Midbrain (tissue), 1 donor: ENCODE measurements at regions not wholly inside any gene's neighbourhood (a gene's known extent, or its start where the extent isn't known, plus 50 kb on each side); places are given as distances from the start of the nearest gene placed in this dataset.
"Not testable (repeated sequence)": the region's sequence is repeated elsewhere in the genome, so short reads cannot be mapped to it uniquely, and the experiment has no call there.

Experiments
- DNase-seq: peaks from one replicate; lab custom pipeline; 2025; lab: John Stamatoyannopoulos, UW

DNA sequence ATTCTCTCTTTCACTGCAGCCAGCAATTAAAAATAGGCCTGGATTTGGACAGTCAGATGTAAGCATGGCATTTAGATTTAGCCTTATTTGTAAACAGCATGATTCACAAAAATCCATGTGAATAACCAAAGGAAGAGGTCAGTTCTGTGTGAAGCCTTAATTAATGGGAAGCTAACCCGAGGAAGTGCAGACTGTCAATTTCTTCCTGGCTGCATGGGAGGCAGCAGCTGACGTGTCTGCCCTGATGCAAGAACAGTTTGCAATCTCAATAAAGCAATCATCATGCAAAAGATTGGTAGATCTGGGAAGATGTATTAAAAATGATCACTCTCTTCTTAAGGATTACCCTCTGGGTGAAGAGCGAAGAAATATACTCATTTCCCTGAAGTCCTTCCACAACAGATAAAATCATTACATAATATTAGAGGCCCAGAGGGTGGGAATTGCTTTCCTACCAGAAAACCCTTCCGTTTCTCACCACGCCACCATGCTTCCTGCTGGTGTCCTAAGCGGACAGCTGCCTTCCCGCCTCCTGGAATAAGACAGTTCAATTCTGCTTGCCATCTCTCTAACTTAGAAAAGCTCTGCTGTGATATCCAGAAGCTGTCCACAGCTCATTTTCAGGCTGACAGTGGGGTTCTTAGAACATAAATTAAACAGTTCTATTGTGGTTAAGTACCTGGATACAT is 526.7 kb upstream of the NRP1 start:
- no peak for DNase-seq

GRCh38 chr10:33860552-33860951 is 526.1 kb upstream of the NRP1 start:
- DNase-seq, result no peak

DNA sequence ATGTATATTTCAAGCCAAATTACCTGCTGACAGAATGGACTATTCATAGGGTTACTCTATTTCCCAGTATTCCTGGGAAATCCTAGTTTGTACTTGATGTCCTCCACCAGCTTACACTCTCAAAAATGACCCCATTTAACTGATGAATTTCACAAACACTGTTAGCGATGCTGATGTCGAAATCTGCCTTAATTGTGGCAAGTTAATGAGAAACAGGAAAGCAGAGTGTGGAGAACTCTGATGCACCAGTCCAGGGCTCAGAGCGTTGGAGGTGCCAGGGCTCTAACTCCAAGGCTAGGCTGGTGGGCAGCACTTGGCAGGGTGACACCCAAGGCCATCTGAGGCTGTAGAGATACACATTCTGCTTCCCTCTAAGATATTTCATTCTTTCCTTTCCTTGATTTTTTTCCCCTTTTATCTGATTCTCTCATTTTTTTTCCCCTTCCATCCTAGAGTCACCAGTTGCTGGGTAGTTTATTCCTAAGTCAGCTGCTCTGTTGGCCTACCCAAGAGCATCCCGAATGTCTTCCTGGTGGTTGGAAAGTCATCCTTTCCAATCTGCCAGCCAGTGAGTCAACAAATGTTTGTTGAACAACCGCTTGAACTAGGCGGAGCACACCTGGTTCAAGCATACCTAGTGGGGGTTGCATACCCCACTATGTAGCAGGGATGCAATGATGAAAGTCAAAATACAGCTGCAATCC is 525.0 kb upstream of the NRP1 start:
- DNase-seq, result no peak

GRCh38 chr10:33858326-33858725 is 523.9 kb upstream of the NRP1 start:
- DNase-seq, result no peak

DNA sequence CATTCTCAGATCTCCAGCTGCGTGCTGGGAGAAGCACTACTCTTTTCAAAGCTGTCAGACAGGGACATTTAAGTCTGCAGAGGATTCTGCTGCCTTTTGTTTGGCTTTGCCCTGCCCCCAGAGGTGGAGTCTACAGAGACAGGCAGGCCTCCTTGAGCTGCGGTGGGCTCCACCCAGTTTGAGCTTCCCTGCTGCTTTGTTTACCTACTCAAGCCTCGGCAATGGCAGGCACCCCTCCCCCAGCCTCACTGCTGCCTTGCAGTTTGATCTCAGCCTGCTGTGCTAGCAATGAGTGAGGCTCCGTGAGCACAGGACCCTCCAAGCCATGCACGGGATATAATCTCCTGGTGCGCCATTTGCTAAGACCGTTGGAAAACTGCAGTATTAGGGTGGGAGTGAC is 518.8 kb upstream of the NRP1 start:
- not testable (repeated sequence) for DNase-seq

- no peak for DNase-seq
These were observed 508.9 kb upstream of the NRP1 start for GRCh38 chr10:33843379-33843778.

- no peak for DNase-seq
These were observed 507.2 kb upstream of the NRP1 start for GRCh38 chr10:33841678-33842077.

DNA sequence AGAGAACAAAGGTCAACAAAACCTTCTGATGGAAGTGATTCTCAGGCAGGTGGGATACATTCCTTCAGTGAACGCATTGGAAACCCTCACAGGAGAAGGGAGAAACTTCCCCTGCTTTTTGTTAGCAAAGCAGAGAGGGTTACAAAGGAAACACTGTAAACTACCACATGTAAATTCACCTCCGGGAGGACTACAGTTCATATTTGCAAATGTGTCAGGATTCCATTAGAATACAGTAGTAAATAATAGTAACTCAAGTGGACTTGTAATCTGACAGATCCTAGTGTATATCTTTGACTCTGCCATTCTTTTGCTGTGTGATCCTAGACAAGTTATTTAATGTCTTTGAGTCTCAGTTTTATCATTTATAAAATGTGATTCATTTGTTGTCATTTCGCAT is 504.3 kb upstream of the NRP1 start:
- no peak for DNase-seq

GRCh38 chr10:33837736-33838135 is 503.3 kb upstream of the NRP1 start:
- DNase-seq, result no peak

- DNase-seq, result no peak
These were observed 501.1 kb upstream of the NRP1 start for GRCh38 chr10:33835556-33835955.

- no peak for DNase-seq
These were observed 499.1 kb upstream of the NRP1 start for GRCh38 chr10:33833566-33833965.

DNA sequence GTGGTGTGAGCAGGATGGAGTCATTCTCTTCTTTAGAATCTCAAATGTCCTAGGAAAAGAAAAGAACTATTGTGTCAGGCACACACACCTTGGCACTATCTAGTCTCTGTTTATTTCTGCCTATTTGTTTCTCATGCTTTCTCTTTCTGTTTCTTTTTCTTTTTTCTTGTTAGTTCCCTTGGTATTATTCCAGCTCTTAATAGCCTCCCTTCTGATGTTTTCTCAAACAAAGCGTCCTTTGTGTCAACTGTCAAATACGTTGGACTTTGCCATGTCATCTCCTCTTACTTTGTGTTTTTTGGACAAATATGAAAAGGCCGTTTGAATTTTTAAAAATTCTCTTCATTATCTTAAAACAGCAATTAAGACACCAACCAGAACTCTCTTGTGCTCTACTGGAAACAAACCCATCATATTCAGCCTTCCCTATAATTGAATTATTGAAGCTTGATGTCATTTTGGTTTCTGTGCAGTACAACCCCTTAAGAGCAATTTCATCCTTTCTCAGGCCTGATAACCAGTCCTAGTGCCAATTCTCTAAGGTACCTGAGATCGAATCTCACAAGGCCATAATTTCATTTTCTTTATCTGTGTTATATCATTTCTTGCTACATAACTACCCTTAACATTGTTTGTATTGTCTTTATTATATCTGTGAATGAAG is 497.8 kb upstream of the NRP1 start:
- peak; percentile 5 for DNase-seq

- no peak for DNase-seq
These were observed 497.1 kb upstream of the NRP1 start for GRCh38 chr10:33831591-33831990.

DNA sequence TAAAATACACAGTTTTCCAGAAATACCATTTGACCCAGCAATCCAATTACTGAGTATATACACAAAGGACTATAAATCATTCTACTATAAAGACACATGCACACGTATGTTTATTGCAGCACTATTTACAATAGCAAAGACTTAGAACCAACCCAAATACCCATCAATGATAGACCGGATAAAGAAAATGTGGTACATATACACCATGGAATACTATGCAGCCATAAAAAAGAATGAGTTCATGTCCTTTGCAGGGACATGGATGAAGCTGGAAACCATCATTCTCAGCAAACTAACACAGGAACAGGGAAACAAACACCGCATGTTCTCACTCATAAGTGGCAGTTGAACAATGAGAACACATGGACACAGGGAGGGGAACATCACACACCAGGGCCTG is 495.4 kb upstream of the NRP1 start:
- DNase-seq, result not testable (repeated sequence)

DNA sequence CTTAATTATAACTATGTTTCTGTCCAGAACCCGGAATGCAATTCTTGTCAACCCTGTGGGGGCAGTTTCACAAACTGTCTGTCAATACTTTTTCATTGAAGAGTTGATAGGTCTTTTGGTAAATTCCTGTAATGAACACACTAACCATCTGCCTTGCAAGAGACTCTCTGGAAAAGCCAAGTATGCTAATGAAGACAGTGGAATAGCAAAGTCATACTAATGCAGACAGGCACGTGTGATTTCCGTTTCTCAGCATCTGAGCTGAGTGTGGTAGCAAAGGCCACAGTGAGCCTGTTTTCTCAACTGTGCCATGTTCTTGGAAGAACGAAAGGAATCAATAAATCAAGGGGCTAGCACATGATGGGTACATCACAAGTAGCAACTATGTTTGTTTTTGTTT is 494.1 kb upstream of the NRP1 start:
- no peak for DNase-seq

DNA sequence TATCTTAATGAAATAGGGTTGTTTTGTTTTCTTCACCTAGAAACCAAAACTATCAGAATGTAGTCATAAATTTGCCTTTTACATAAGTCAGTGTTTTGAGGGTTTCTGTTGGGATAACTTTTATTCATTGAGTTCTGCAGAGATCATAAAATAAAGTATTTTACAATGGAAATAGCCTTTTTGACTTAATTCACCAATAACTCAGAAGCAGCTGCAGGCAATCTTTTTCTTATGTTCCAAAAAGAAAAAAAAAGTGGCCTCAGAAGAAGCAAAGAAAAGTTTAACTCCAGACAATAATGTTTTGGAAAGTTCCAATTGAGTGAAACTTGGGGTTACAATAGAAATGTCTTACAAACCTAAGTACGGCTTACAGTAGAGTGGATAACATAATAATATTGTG is 491.7 kb upstream of the NRP1 start:
- DNase-seq, result no peak

GRCh38 chr10:33822774-33823173 is 488.3 kb upstream of the NRP1 start:
- DNase-seq, result no peak

DNA sequence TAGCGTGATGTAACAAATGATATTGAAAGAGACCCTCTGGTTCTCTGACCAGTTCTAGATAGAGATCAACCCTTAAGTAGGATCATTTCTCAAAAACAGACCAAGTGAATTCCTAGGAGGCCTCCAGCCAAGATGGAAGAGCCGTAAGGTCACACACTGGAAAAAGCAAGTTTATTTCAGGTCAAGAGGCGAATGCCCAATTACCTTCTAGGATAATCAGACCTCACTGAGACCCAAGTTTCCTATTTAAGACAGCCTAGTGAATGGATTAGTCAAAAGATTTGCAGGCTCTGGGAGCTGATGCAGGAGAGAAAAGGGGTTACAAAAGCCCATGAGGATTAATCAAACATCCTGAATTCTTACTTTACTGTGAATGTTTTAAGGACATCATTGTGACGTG is 486.1 kb upstream of the NRP1 start:
- no peak for DNase-seq

- no peak for DNase-seq
These were observed 484.7 kb upstream of the NRP1 start for GRCh38 chr10:33819206-33819605.

DNA sequence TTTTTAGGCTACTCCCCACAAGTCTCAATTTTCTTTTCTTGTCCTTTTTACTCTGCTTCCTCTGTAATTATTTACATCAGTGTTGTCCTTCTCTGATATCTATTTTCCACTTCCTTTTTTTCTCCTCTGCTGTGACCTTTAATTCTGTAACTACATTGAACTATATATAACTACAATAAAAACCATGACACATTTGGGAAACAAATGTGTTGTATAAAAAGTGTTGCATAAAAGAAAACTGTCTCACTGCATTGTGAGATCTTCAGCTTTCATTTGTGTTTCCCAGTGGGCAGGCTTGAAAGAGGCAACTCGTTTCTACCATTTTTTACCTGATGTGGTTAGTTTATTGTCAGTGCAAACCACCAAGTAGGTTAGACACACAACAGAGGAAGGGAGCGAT is 483.9 kb upstream of the NRP1 start:
- DNase-seq, result no peak

DNA sequence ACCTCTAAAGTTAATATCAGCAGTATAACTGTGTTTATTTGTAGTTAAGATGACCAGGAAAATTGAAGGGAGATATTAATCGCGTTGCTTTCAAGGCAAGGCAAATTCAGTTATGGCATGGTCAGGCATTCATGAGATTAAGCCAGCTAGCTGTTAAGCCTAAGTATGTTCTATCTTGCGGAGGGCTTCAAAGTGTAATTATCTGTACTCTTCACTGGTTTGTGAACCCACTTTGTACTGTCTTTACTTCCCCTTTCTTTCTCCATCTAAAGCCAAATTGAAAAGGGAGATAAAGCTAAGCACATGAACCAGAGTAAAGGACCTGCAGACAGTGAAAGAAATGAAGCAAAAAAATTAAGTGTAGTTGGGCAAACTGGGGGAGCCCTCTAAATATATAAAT is 483.1 kb upstream of the NRP1 start:
- no peak for DNase-seq

DNA sequence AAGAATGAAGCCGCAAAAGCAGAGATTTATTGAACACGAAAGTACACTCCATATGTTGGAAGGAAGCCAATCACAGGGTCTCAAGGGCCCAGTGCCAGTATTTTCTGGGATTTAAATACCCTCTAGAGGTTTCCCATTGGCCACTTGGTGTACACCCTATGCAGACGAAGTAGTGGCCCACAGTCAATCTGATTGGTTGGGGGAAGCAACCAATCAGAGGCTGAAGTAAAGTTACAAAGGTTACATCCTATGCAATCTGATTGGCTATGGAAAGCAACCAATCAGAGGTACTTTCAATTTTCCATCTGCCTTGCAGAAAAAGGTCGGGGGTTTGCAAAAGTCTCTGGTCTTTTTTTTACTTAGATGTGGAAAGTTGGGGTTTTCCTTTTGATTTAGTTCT is 481.3 kb upstream of the NRP1 start:
- DNase-seq, result no peak

DNA sequence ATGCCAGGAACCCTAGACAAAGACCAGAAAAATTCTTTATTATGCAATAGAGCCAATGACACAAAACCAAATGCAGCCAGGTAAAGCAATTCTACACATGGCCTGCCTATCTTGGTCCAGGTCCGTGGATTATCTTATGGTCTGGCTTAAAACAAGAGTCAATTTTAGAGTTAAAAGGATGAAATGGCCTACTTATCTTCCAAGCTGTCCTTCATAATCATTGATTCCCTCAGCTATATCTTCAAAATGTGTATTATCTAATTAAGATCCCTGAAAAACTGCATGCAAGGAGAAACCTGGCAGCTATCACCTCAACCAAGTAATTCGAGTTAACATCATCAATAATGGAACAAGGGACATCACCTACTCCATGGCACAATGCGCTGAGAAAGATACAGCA is 479.4 kb upstream of the NRP1 start:
- no peak for DNase-seq
